GM12873 (cell line): ENCODE measurements at regions not wholly inside any gene's neighbourhood (a gene's known extent, or its start where the extent isn't known, plus 50 kb on each side); places are given as distances from the start of the nearest gene placed in this dataset.

Source experiments
- TF ChIP-seq, protein P1 (sequence below): IDR thresholded peaks from 2 replicates; pipeline ENCODE4 v1.5.1; 2012; ENCODE audit warnings: low read depth, mild to moderate bottlenecking, moderate library complexity, low read length, control low read depth; ENCODE audit not compliant: insufficient read depth; ENCODE audit errors: missing control alignments

DNA sequence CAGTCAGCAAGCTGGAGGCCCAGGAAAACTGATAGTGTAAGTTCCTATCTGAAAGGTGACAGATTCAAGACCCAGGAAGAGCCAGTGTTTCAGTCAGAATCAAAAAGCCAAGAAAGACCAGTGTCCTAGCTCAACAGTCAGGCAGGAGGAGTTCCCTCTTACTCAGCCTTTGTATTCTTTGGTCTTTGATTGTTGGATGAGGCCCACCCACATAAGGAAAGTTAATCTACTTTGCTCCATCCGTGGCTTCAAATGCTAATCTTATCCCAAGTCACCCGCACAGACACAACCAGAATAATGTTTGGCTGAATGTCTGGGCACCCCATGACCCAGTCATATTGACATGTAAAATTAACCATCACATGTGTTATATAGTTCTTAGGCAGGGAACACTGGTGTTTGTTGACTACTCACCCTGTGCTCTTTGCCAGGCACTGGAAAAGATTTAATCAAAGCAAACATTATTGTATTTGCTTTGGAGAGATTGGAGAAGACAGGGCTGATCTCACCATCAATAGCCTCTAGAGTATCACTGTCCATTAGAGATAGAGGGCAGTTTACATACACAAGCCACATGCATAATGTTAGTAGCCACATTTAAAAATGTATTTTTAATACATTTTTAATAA, 96.3 kb upstream of the KCNN2 start:
- TF ChIP-seq, protein P1, sequence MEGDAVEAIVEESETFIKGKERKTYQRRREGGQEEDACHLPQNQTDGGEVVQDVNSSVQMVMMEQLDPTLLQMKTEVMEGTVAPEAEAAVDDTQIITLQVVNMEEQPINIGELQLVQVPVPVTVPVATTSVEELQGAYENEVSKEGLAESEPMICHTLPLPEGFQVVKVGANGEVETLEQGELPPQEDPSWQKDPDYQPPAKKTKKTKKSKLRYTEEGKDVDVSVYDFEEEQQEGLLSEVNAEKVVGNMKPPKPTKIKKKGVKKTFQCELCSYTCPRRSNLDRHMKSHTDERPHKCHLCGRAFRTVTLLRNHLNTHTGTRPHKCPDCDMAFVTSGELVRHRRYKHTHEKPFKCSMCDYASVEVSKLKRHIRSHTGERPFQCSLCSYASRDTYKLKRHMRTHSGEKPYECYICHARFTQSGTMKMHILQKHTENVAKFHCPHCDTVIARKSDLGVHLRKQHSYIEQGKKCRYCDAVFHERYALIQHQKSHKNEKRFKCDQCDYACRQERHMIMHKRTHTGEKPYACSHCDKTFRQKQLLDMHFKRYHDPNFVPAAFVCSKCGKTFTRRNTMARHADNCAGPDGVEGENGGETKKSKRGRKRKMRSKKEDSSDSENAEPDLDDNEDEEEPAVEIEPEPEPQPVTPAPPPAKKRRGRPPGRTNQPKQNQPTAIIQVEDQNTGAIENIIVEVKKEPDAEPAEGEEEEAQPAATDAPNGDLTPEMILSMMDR: no peak

DNA sequence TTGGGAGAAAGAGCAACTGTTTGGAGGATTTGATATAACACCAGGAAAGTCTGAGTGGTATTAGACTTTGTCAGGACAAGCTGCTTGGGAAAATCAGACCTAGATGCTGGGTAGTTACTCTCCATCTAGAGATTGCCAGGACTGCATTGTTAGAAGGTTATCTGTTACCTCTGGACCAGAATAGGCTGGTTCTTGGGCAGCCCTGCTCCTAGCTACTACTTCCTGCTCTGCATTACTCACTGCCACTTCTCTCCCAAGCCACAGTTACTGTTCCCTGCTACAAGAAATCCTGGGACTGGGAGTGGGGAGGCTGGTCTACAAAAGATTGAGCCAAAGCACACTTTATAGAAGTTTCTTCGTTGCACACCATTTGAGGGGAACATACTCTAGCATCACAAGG, 95.5 kb upstream of the KCNN2 start:
- TF ChIP-seq, protein P1: no peak

DNA sequence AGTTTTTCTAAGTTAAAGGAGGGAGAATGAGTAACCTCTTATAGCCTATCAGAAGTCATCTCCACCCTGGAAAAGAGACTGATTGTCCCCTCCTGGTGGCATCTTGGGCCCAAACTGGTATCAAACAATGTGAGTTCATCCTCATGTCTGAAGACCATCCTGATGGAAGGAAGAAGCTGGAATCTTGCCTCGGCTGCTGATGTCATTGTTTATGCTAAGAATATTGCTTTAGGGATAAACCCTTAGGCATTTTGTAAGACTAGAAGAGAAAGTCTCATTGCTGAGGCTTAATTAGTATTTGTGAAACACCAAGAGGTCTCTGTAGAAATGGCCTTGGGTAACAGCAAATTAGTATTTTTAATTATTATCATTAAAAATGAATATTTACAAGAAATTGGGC, 65.7 kb upstream of the KCNN2 start:
- TF ChIP-seq, protein P1: no peak

DNA sequence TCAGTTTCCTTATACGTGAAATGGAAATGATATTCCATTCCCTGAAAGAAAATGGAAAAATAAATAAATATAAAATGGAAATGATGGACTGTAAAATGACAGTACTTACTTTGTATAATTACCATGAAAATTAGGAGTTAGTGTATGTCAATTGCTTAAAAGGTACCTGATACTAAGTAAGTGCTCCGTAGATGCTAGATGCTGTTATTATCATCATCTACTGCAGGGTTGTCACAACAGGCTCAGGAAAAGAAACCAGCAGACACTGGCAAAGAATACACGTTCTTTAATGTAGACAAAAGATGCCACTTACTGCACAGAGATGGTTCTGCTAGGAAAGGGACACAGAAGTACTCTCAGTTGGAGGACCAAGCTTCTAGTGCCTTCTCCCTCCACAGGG, 64.0 kb upstream of the KCNN2 start:
- TF ChIP-seq, protein P1: no peak

DNA sequence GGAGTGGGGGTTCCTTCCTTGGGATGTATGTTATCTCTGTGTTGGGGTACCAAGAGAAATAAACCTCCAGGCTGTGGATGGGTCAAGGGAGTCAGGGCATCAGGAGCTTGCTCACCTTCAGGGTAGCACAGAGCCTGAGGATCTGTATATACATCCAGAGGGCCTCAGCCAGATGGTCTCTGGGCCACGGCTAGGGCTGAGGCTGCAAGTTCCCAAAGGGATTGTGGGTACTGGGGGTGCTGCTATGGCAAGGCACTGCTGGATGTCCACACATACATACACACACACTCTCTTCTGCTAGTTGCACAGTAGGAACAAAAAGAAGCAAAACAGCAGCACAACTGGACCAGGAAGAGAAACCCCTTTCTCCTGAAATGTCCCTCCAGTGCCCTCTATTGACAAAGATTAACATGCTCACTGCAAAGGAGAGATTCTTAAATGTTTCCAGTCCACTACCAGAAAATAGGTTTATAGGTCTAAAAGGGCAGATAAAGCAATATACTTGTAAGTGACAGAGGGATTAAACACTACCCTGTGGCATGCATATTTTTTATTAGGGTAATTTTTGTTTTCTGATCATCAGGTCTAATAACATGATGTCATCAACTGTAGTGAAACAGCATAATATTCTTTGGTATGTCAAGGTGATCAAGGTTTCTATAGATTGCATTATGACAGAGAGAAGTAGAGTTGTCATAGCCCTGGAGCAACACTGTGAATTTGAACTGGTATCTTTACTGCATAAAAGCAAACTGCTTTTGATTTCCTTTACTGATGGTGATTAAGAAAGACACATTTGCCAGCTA, 56.3 kb upstream of the KCNN2 start:
- TF ChIP-seq, protein P1: peak; percentile 41

DNA sequence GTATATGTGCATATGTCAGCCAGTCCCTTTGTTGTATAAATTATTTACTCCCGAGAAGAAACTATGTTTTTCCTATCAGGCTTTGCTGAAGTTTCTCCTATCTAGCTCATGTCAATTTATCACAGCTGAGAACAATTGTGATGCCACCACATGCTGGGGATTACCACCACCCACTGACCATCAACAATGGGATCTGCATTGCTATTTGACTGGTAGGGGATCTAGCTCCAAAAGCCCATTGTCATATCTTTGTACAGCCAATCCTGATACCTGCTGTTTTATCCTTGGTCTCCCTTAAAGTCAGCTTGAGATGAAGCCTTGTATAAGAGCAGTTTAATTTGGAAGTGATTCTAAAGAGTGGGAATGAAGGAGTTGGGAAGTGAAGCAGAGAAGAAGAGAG, 53.9 kb upstream of the KCNN2 start:
- TF ChIP-seq, protein P1: no peak

DNA sequence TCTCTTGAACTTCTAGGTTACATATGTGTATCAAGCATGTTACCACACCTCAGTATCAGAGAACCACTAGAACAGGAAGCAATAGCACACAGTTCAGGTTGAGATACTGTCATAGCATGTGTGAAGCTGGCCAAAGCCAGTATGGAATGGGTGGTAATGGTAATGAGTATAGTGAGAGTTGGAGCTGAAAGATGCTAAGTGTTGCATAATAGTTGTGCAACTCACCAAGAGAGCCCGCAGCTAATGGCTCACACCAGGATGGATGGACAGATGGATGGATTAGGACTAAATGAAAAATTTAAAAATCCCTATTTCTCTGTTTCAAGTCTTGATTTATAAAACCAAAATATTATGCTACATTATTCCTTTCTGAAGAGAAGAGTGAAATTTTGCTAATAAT, 53.4 kb upstream of the KCNN2 start:
- TF ChIP-seq, protein P1: no peak
